ENCODE measurements at regions not wholly inside any gene's neighbourhood (a gene's known extent, or its start where the extent isn't known, plus 50 kb on each side); places are given as distances from the start of the nearest gene placed in this dataset.
"Not testable (repeated sequence)": the region's sequence is repeated elsewhere in the genome, so short reads cannot be mapped to it uniquely, and the experiment has no call there.

GRCh38 chr2:13158466-13158865 lies 441.7 kb downstream of the TRIB2 start:
- intact Hi-C loops (cut with micrococcal nuclease): no loop called here

GRCh38 chr2:13180729-13181128 lies 464.0 kb downstream of the TRIB2 start:
- intact Hi-C loops (cut with micrococcal nuclease): no loop called here

GRCh38 chr2:13193075-13193474 lies 476.3 kb downstream of the TRIB2 start:
- intact Hi-C loops (cut with micrococcal nuclease): no loop called here

- intact Hi-C loops (cut with micrococcal nuclease): no loop called here
These were observed 477.2 kb downstream of the TRIB2 start for GRCh38 chr2:13193900-13194299.

- intact Hi-C loops (cut with micrococcal nuclease): no loop called here
These were observed 478.5 kb downstream of the TRIB2 start for GRCh38 chr2:13195270-13195669.

GRCh38 chr2:13197248-13197647 lies 480.5 kb downstream of the TRIB2 start:
- intact Hi-C loops (cut with micrococcal nuclease): no loop called here

GRCh38 chr2:13201924-13202323 lies 485.2 kb downstream of the TRIB2 start:
- intact Hi-C loops (cut with micrococcal nuclease): no loop called here

- intact Hi-C loops (cut with micrococcal nuclease): no loop called here
These were observed 495.4 kb downstream of the TRIB2 start for GRCh38 chr2:13212115-13212514.

GRCh38 chr2:13218205-13218604 lies 501.5 kb downstream of the TRIB2 start:
- intact Hi-C loops (cut with micrococcal nuclease): no loop called here

- intact Hi-C loops (cut with micrococcal nuclease): no loop called here
These were observed 510.8 kb downstream of the TRIB2 start for GRCh38 chr2:13227578-13227977.

- intact Hi-C loops (cut with micrococcal nuclease): no loop called here
These were observed 513.5 kb downstream of the TRIB2 start for GRCh38 chr2:13230221-13230620.

GRCh38 chr2:13240061-13240460 lies 523.3 kb downstream of the TRIB2 start:
- intact Hi-C loops (cut with micrococcal nuclease): no loop called here

GRCh38 chr2:13240789-13241487 lies 524.2 kb downstream of the TRIB2 start:
- intact Hi-C loops (cut with micrococcal nuclease): no loop called here

GRCh38 chr2:13252615-13253014 lies 535.9 kb downstream of the TRIB2 start:
- intact Hi-C loops (cut with micrococcal nuclease): no loop called here

GRCh38 chr2:13255485-13255884 lies 538.7 kb downstream of the TRIB2 start:
- intact Hi-C loops (cut with micrococcal nuclease): no loop called here

GRCh38 chr2:13260402-13260801 lies 543.7 kb downstream of the TRIB2 start:
- intact Hi-C loops (cut with micrococcal nuclease): no loop called here

GRCh38 chr2:13266166-13266565 lies 549.4 kb downstream of the TRIB2 start:
- intact Hi-C loops (cut with micrococcal nuclease): no loop called here

GRCh38 chr2:13284688-13285087 lies 568.0 kb downstream of the TRIB2 start:
- intact Hi-C loops (cut with micrococcal nuclease): no loop called here

GRCh38 chr2:13289310-13289709 lies 572.6 kb downstream of the TRIB2 start:
- intact Hi-C loops (cut with micrococcal nuclease): no loop called here

GRCh38 chr2:13308478-13308805 lies 591.7 kb downstream of the TRIB2 start:
- intact Hi-C loops (cut with micrococcal nuclease): not testable (repeated sequence)

- intact Hi-C loops (cut with micrococcal nuclease): no loop called here
These were observed 592.3 kb downstream of the TRIB2 start for GRCh38 chr2:13308989-13309388.

GRCh38 chr2:13332060-13332459 lies 615.3 kb downstream of the TRIB2 start:
- intact Hi-C loops (cut with micrococcal nuclease): no loop called here

- intact Hi-C loops (cut with micrococcal nuclease): not testable (repeated sequence)
These were observed 617.3 kb downstream of the TRIB2 start for GRCh38 chr2:13334071-13334470.

GRCh38 chr2:13334545-13334944 lies 617.8 kb downstream of the TRIB2 start:
- intact Hi-C loops (cut with micrococcal nuclease): no loop called here
